Cardiac muscle cell (in vitro differentiated cells and primary cell): ENCODE measurements at regions not wholly inside any gene's neighbourhood (a gene's known extent, or its start where the extent isn't known, plus 50 kb on each side); places are given as distances from the start of the nearest gene placed in this dataset.

Experiments used
- DNase-seq, 2 donors: peaks; one replicate each; pipeline versions ENCODE4 v3.0.0 to v3.0.0-alpha.2; 2010 to 2017; ENCODE audit warnings: low read depth in 1 of 2, low spot score in 1 of 2
- H3K27ac ChIP-seq: fragments of 200-600 bp; sonication (generic); 2 replicates; pipeline ENCODE4 v1.5.1; 2016
- H3K27me3 ChIP-seq: fragments of 200-600 bp; sonication (generic); 2 replicates; pipeline ENCODE4 v1.6.0; 2016; ENCODE audit warnings: control low read depth
- H3K36me3 ChIP-seq: fragments of 200-600 bp; sonication (generic); 2 replicates; pipeline ENCODE4 v1.5.1; 2016; ENCODE audit warnings: control low read depth
- H3K4me1 ChIP-seq: fragments of 200-600 bp; sonication (generic); 2 replicates; pipeline ENCODE4 v1.8.1; 2017; ENCODE audit warnings: low read depth, mild to moderate bottlenecking, mixed run types
- H3K4me3 ChIP-seq: fragments of 200-600 bp; sonication (generic); 2 replicates; pipeline ENCODE4 v1.5.1; 2016; ENCODE audit warnings: mild to moderate bottlenecking
- H3K9me3 ChIP-seq: fragments of 200-600 bp; sonication (generic); 2 replicates; pipeline ENCODE4 v1.5.1; 2017; ENCODE audit warnings: low read depth, mild to moderate bottlenecking, control low read depth
- CTCF ChIP-seq: IDR thresholded peaks from 2 replicates; pipeline ENCODE4 v1.5.1; 2012; ENCODE audit warnings: low read depth, mild to moderate bottlenecking, low read length

GRCh38 chr11:128294671-128295050, 292.7 kb downstream of the ETS1 start:
- peaks cover 20% of the 10 kb centered on the region for H3K4me1 ChIP-seq
- H3K36me3 ChIP-seq, result no peaks in the 10 kb centered on the region
- no peak overlapping the region for H3K27ac ChIP-seq
- TF ChIP-seq CTCF, result no peak
- DNase-seq, result no peak
- H3K4me3 ChIP-seq, result no peak overlapping the region
- H3K27me3 ChIP-seq, result peaks cover 9% of the 10 kb centered on the region
- no peaks in the 10 kb centered on the region for H3K9me3 ChIP-seq

GRCh38 chr11:128294001-128294670, 293.2 kb downstream of the ETS1 start:
- Histone ChIP-seq H3K27ac (no peak overlapping the region), H3K9me3 (no peaks in the 10 kb centered on the region), H3K27me3 (peaks cover 14% of the 10 kb centered on the region), H3K36me3 (no peaks in the 10 kb centered on the region), H3K4me3 (no peak overlapping the region), H3K4me1 (peaks cover 15% of the 10 kb centered on the region)
- DNase-seq, result no peak
- no peak for TF ChIP-seq CTCF

- TF ChIP-seq CTCF, result no peak
- Histone ChIP-seq H3K9me3 (no peaks in the 10 kb centered on the region), H3K4me3 (no peak overlapping the region), H3K4me1 (peaks cover 9% of the 10 kb centered on the region), H3K36me3 (no peaks in the 10 kb centered on the region), H3K27me3 (peaks cover 15% of the 10 kb centered on the region), H3K27ac (no peak overlapping the region)
- DNase-seq, result no peak
Observed at GRCh38 chr11:128291835-128292234, 295.5 kb downstream of the ETS1 start.

- H3K36me3 ChIP-seq, result no peaks in the 10 kb centered on the region
- TF ChIP-seq CTCF, result no peak
- no peak overlapping the region for H3K4me3 ChIP-seq
- no peaks in the 10 kb centered on the region for H3K9me3 ChIP-seq
- H3K27me3 ChIP-seq, result peaks cover 22% of the 10 kb centered on the region
- peaks cover 9% of the 10 kb centered on the region for H3K4me1 ChIP-seq
- no peak for DNase-seq
- no peak overlapping the region for H3K27ac ChIP-seq
Observed at GRCh38 chr11:128291007-128291406, 296.4 kb downstream of the ETS1 start.

GRCh38 chr11:128290106-128290840, 297.1 kb downstream of the ETS1 start:
- no peaks in the 10 kb centered on the region for H3K9me3 ChIP-seq
- H3K4me1 ChIP-seq, result peaks cover 9% of the 10 kb centered on the region
- no peak overlapping the region for H3K27ac ChIP-seq
- DNase-seq, result peak; percentile 81 to 87
- H3K27me3 ChIP-seq, result peaks cover 28% of the 10 kb centered on the region
- H3K36me3 ChIP-seq, result no peaks in the 10 kb centered on the region
- no peak overlapping the region for H3K4me3 ChIP-seq
- TF ChIP-seq CTCF, result peak; percentile 71
